Liver (tissue), 8 donors: ENCODE measurements at regions not wholly inside any gene's neighbourhood (a gene's known extent, or its start where the extent isn't known, plus 50 kb on each side); places are given as distances from the start of the nearest gene placed in this dataset.

Source experiments
- DNase-seq: peaks from one replicate; pipeline ENCODE4 v3.0.0-alpha.2; 2017; ENCODE audit warnings: low spot score
- H3K27ac ChIP-seq, 2 donors: one replicate each; pipeline ENCODE4 v1.7.0; 2013; ENCODE audit warnings: inconsistent platforms in 2 of 2, low read length in 2 of 2, control low read depth in 1 of 2, low read depth in 1 of 2, mild to moderate bottlenecking in 1 of 2
- H3K27me3 ChIP-seq, 4 donors: one replicate each; pipeline versions ENCODE4 v1.6.1 to v1.7.0; 2013; ENCODE audit warnings: low read length in 3 of 4, inconsistent platforms in 1 of 4, mild to moderate bottlenecking in 1 of 4, moderate library complexity in 1 of 4; ENCODE audit not compliant: control insufficient read depth in 4 of 4, insufficient read depth in 4 of 4
- H3K36me3 ChIP-seq, 4 donors: one replicate each; pipeline versions ENCODE4 v1.6.1 to v1.7.0; 2013; ENCODE audit warnings: low read length in 3 of 4, mild to moderate bottlenecking in 3 of 4, low read depth in 1 of 4, moderate library complexity in 1 of 4; ENCODE audit not compliant: control insufficient read depth in 4 of 4, insufficient read depth in 3 of 4
- H3K4me1 ChIP-seq, 4 donors: one replicate each; pipeline versions ENCODE4 v1.6.1 to v1.7.0; 2013; ENCODE audit warnings: low read length in 3 of 4, mild to moderate bottlenecking in 3 of 4, moderate library complexity in 1 of 4; ENCODE audit not compliant: control insufficient read depth in 4 of 4, insufficient read depth in 4 of 4
- H3K4me3 ChIP-seq, 3 donors: one replicate each; pipeline versions ENCODE4 v1.6.1 to v1.7.0; 2013; ENCODE audit warnings: low read length in 3 of 3, control low read depth in 1 of 3, low read depth in 1 of 3, mild to moderate bottlenecking in 1 of 3
- H3K9ac ChIP-seq, 2 donors: one replicate each; pipeline ENCODE4 v1.7.0; 2013; ENCODE audit warnings: low read length in 2 of 2, mild to moderate bottlenecking in 2 of 2, moderate library complexity in 2 of 2, control low read depth in 1 of 2, low read depth in 1 of 2
- H3K9me3 ChIP-seq, 4 donors: one replicate each; pipeline versions ENCODE4 v1.6.1 to v1.7.0; 2013; ENCODE audit warnings: low read length in 3 of 4; ENCODE audit not compliant: control insufficient read depth in 4 of 4
- ATF3 ChIP-seq: IDR thresholded peaks from 2 replicates; pipeline ENCODE4 v1.6.1; 2016; ENCODE audit warnings: antibody characterized with exemption
- CTCF ChIP-seq: fragments of 150-350 bp; IDR thresholded peaks from 2 replicates; pipeline ENCODE4 v1.5.1; 2017; ENCODE audit warnings: improper control_type of control experiment, low read depth, low read length; ENCODE audit not compliant: missing input control
- EGR1 ChIP-seq, 2 donors: IDR thresholded peaks; 2 replicates each; pipeline ENCODE4 v1.6.1; 2016 to 2018; ENCODE audit warnings: antibody characterized with exemption in 2 of 2, low read depth in 2 of 2
- FOXA1 ChIP-seq: IDR thresholded peaks from 2 replicates; pipeline ENCODE4 v1.6.1; 2016; ENCODE audit warnings: antibody characterized with exemption
- FOXA2 ChIP-seq: IDR thresholded peaks from 2 replicates; pipeline ENCODE4 v1.6.1; 2016; ENCODE audit warnings: antibody characterized with exemption
- GABPA ChIP-seq, 2 donors: IDR thresholded peaks in 1 of 2; conservative IDR thresholded peaks in 1 of 2; 2 replicates each; pipeline ENCODE4 v1.6.1; 2016; ENCODE audit warnings: antibody characterized with exemption in 2 of 2, mild to moderate bottlenecking in 1 of 2, moderate library complexity in 1 of 2
- HNF4A ChIP-seq, 2 donors: conservative IDR thresholded peaks; 2 replicates each; pipeline ENCODE4 v1.6.1; 2016; ENCODE audit warnings: antibody characterized with exemption in 2 of 2, mild to moderate bottlenecking in 2 of 2
- HNF4G ChIP-seq: IDR thresholded peaks from 2 replicates; pipeline ENCODE4 v1.6.1; 2016; ENCODE audit warnings: antibody characterized with exemption
- JUND ChIP-seq, 2 donors: IDR thresholded peaks; 2 replicates each; pipeline ENCODE4 v1.6.1; 2016; ENCODE audit warnings: antibody characterized with exemption in 2 of 2
- MAX ChIP-seq: IDR thresholded peaks from 2 replicates; pipeline ENCODE4 v1.6.1; 2016; ENCODE audit warnings: antibody characterized with exemption
- NR2F2 ChIP-seq: IDR thresholded peaks from 2 replicates; pipeline ENCODE4 v1.6.1; 2016; ENCODE audit warnings: antibody characterized with exemption
- RAD21 ChIP-seq, 2 donors: IDR thresholded peaks; 2 replicates each; pipeline ENCODE4 v1.6.1; 2016; ENCODE audit warnings: antibody characterized with exemption in 2 of 2, mild to moderate bottlenecking in 2 of 2
- REST ChIP-seq: IDR thresholded peaks from 2 replicates; pipeline ENCODE4 v1.6.1; 2016; ENCODE audit warnings: antibody characterized with exemption, mild to moderate bottlenecking
- RXRA ChIP-seq, 2 donors: IDR thresholded peaks; 2 replicates each; pipeline ENCODE4 v1.6.1; 2017 to 2018; ENCODE audit warnings: antibody characterized with exemption in 2 of 2, mild to moderate bottlenecking in 1 of 2
- SP1 ChIP-seq: IDR thresholded peaks from 2 replicates; pipeline ENCODE4 v1.6.1; 2018; ENCODE audit warnings: antibody characterized with exemption, mild to moderate bottlenecking
- TAF1 ChIP-seq: conservative IDR thresholded peaks from 2 replicates; pipeline ENCODE4 v1.6.1; 2016; ENCODE audit warnings: antibody characterized with exemption, mild to moderate bottlenecking
- YY1 ChIP-seq: IDR thresholded peaks from 2 replicates; pipeline ENCODE4 v1.6.1; 2016; ENCODE audit warnings: antibody characterized with exemption, mild to moderate bottlenecking
- WGBS: extraction: QIAGEN DNeasy Blood & Tissue Kit; methylation state at CpG from one replicate; pipeline ENCODE4 v1.1.7; 2013; 5-methylcytosine and 5-hydroxymethylcytosine counted together
- TF ChIP-seq, protein P1 (sequence below): IDR thresholded peaks from 2 replicates; pipeline ENCODE4 v1.6.1; 2016; ENCODE audit warnings: antibody characterized with exemption
- donor health status: healthy.
- donor health status: healthy.
- donor health status: healthy.
- donor health status: healthy.
- donor health status: healthy.

- H3K4me3 ChIP-seq: no peak overlapping the region
- 64% methylated on average over 2 of the region's 2 CpGs for WGBS
- H3K36me3 ChIP-seq: no peaks in the 10 kb centered on the region
- no peak overlapping the region for H3K9ac ChIP-seq
- H3K27me3 ChIP-seq: no peaks in the 10 kb centered on the region
- TF ChIP-seq ATF3: no peak
- TF ChIP-seq HNF4G: no peak
- no peak for TF ChIP-seq REST
- TF ChIP-seq SP1: no peak
- TF ChIP-seq MAX: no peak
- TF ChIP-seq RXRA (IDR thresholded peaks at IDR 0.05): no peak
- TF ChIP-seq RAD21 (IDR thresholded peaks at IDR 0.05): no peak
- no peak for TF ChIP-seq FOXA1
- TF ChIP-seq EGR1 (IDR thresholded peaks at IDR 0.05; ENCODE audit: low read depth in 2 of 2): no peak
- TF ChIP-seq JUND (IDR thresholded peaks at IDR 0.05): no peak
- no peak for TF ChIP-seq YY1
- TF ChIP-seq TAF1: no peak
- no peak for TF ChIP-seq HNF4A (conservative IDR thresholded peaks at IDR 0.05)
- TF ChIP-seq FOXA2: no peak
- TF ChIP-seq CTCF: no peak
- TF ChIP-seq, protein P1, sequence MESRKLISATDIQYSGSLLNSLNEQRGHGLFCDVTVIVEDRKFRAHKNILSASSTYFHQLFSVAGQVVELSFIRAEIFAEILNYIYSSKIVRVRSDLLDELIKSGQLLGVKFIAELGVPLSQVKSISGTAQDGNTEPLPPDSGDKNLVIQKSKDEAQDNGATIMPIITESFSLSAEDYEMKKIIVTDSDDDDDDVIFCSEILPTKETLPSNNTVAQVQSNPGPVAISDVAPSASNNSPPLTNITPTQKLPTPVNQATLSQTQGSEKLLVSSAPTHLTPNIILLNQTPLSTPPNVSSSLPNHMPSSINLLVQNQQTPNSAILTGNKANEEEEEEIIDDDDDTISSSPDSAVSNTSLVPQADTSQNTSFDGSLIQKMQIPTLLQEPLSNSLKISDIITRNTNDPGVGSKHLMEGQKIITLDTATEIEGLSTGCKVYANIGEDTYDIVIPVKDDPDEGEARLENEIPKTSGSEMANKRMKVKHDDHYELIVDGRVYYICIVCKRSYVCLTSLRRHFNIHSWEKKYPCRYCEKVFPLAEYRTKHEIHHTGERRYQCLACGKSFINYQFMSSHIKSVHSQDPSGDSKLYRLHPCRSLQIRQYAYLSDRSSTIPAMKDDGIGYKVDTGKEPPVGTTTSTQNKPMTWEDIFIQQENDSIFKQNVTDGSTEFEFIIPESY: no peak
- TF ChIP-seq NR2F2: no peak
- no peak for TF ChIP-seq GABPA (IDR thresholded peaks at IDR 0.05 in 1 of 2, conservative IDR thresholded peaks at IDR 0.05 in 1 of 2)
- H3K4me1 ChIP-seq: no peaks in the 10 kb centered on the region
- no peak overlapping the region for H3K27ac ChIP-seq
- peaks cover 0 to 2% (median 0%) of the 10 kb centered on the region in 4 donors for H3K9me3 ChIP-seq
- DNase-seq: no peak
Measured at GRCh38 chr9:28342815-28343338, 769.6 kb upstream of the C9orf72 start.
